OCI-LY1 (cell line): ENCODE measurements at regions not wholly inside any gene's neighbourhood (a gene's known extent, or its start where the extent isn't known, plus 50 kb on each side); places are given as distances from the start of the nearest gene placed in this dataset.

ENCODE experiments used
- H2AFZ ChIP-seq: fragments of 200-600 bp; sonication (generic), shearing (Covaris generic); 2 replicates; pipeline ENCODE4 v1.6.0; 2014; ENCODE audit warnings: antibody characterized with exemption, mild to moderate bottlenecking, low read length
- H3F3A ChIP-seq: fragments of 200-600 bp; sonication (generic), shearing (Covaris generic); 2 replicates; pipeline ENCODE4 v1.6.0; 2014; ENCODE audit warnings: mild to moderate bottlenecking, antibody characterized with exemption, low read length, moderate library complexity; ENCODE audit not compliant: insufficient read depth
- H3K27ac ChIP-seq: fragments of 200-600 bp; sonication (generic); 2 replicates; pipeline ENCODE4 v1.5.1; 2014; ENCODE audit warnings: low read length, mixed run types, mild to moderate bottlenecking, low read depth; ENCODE audit not compliant: poor library complexity, severe bottlenecking
- H3K27me3 ChIP-seq: fragments of 200-600 bp; sonication (generic); 2 replicates; pipeline ENCODE4 v1.6.0; 2014; ENCODE audit warnings: antibody characterized with exemption, mild to moderate bottlenecking, low read length, moderate library complexity; ENCODE audit not compliant: insufficient read depth
- H3K36me3 ChIP-seq: fragments of 200-600 bp; sonication (generic); 2 replicates; pipeline ENCODE4 v1.6.1; 2014; ENCODE audit warnings: mild to moderate bottlenecking, antibody characterized with exemption, low read length, moderate library complexity, mixed read lengths; ENCODE audit not compliant: insufficient read depth
- H3K4me1 ChIP-seq: fragments of 200-600 bp; sonication (generic); 2 replicates; pipeline ENCODE4 v1.5.1; 2014; ENCODE audit warnings: mild to moderate bottlenecking, low read length, moderate library complexity; ENCODE audit not compliant: insufficient read depth, severe bottlenecking
- H3K4me2 ChIP-seq: fragments of 200-600 bp; sonication (generic), shearing (Covaris generic); 2 replicates; pipeline ENCODE4 v1.6.1; 2014; ENCODE audit warnings: low read length
- H3K4me3 ChIP-seq: fragments of 200-600 bp; sonication (generic); 2 replicates; pipeline ENCODE4 v1.5.1; 2014; ENCODE audit warnings: low read length, low read depth, mild to moderate bottlenecking, mixed read lengths; ENCODE audit not compliant: poor library complexity, severe bottlenecking
- H3K79me2 ChIP-seq: fragments of 200-600 bp; shearing (Covaris generic); 2 replicates; pipeline ENCODE4 v1.6.1; 2016; ENCODE audit warnings: mixed run types, low read length, mixed read lengths; ENCODE audit not compliant: insufficient read depth
- H3K9ac ChIP-seq: fragments of 200-600 bp; sonication (generic), shearing (Covaris generic); 2 replicates; pipeline ENCODE4 v1.6.1; 2014; ENCODE audit warnings: mild to moderate bottlenecking, low read length, mixed read lengths
- H3K9me2 ChIP-seq: fragments of 200-600 bp; sonication (generic), shearing (Covaris generic); 2 replicates; pipeline ENCODE4 v1.6.1; 2014; ENCODE audit warnings: low read depth, mild to moderate bottlenecking, low read length, mixed read lengths
- H3K9me3 ChIP-seq: fragments of 200-600 bp; shearing (Covaris generic); 2 replicates; pipeline ENCODE4 v1.6.1; 2014; ENCODE audit warnings: low read length, mixed read lengths
- H4K20me1 ChIP-seq: fragments of 200-600 bp; sonication (generic), shearing (Covaris generic); 2 replicates; pipeline ENCODE4 v1.6.0; 2016; ENCODE audit warnings: mild to moderate bottlenecking, low read length; ENCODE audit not compliant: insufficient read depth
- CTCF ChIP-seq: fragments of 200-600 bp; sonication (generic), shearing (Covaris generic); IDR thresholded peaks from 2 replicates; pipeline ENCODE4 v1.5.1; 2017; ENCODE audit warnings: mild to moderate bottlenecking, antibody characterized with exemption, low read length, moderate library complexity, mixed read lengths
- EZH2 ChIP-seq: fragments of 200-600 bp; sonication (generic), shearing (Covaris generic); IDR thresholded peaks from 2 replicates; pipeline ENCODE4 v1.8.0; 2017; ENCODE audit warnings: borderline replicate concordance, mixed run types, mild to moderate bottlenecking, antibody characterized with exemption, low read length, moderate library complexity, mixed read lengths

DNA sequence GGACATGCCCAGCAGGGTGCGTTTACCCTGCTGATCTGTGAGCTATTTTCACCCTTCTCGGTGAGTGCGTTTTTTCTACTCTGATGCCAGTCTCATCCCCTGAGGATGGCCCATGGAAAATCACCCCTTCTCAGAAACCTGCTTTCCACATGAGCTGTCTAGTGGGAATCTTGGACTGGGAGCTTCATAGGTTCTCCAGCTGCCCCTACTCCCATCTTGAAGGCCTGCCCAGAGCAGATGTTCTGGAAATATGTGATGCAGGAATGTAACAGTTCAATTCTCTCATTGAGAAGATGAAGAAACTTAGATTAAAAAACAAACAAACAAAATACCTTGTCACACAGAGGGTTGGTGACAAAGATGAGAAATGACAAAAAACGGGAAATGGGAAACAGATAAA, 146.9 kb upstream of the RAB11FIP2 start:
- no peaks in the 10 kb centered on the region for H3K9me2 ChIP-seq
- H3K36me3 ChIP-seq = no peaks in the 10 kb centered on the region
- no peak overlapping the region for H3K4me2 ChIP-seq

GRCh38 chr10:118181021-118181420, 134.3 kb upstream of the RAB11FIP2 start:
- Histone ChIP-seq H4K20me1 (no peaks in the 10 kb centered on the region), H2AFZ (no peak overlapping the region), H3K9me3 (no peaks in the 10 kb centered on the region), H3K79me2 (no peaks in the 10 kb centered on the region), H3K36me3 (no peaks in the 10 kb centered on the region), H3K9me2 (no peaks in the 10 kb centered on the region), H3K27me3 (no peaks in the 10 kb centered on the region; the same call in 1 of the 2 replicates), H3K9ac (no peak overlapping the region), H3F3A (no peaks in the 10 kb centered on the region), H3K27ac (no peak overlapping the region), H3K4me1 (no peaks in the 10 kb centered on the region), H3K4me2 (no peak overlapping the region), H3K4me3 (no peak overlapping the region)
- TF ChIP-seq CTCF = no peak
- TF ChIP-seq EZH2 = no peak

More for the DNA sequence above, 146.9 kb upstream of the RAB11FIP2 start:
- no peaks in the 10 kb centered on the region for H3K27me3 ChIP-seq
- no peaks in the 10 kb centered on the region for H4K20me1 ChIP-seq
- H3K27ac ChIP-seq = no peak overlapping the region
- no peak overlapping the region for H2AFZ ChIP-seq
- H3K9me3 ChIP-seq = no peaks in the 10 kb centered on the region
- H3F3A ChIP-seq = no peaks in the 10 kb centered on the region
- no peak for TF ChIP-seq CTCF
- TF ChIP-seq EZH2 = no peak
- H3K9ac ChIP-seq = no peak overlapping the region
- H3K4me3 ChIP-seq = no peak overlapping the region
- no peaks in the 10 kb centered on the region for H3K79me2 ChIP-seq
- H3K4me1 ChIP-seq = no peaks in the 10 kb centered on the region

- Histone ChIP-seq H3K4me3 (no peak overlapping the region), H3K27ac (no peak overlapping the region), H3K9ac (no peak overlapping the region), H3F3A (no peaks in the 10 kb centered on the region), H3K36me3 (no peaks in the 10 kb centered on the region), H3K79me2 (no peaks in the 10 kb centered on the region), H3K4me1 (no peaks in the 10 kb centered on the region), H2AFZ (no peak overlapping the region), H4K20me1 (no peaks in the 10 kb centered on the region), H3K27me3 (no peaks in the 10 kb centered on the region; the same call in 1 of the 2 replicates), H3K9me3 (no peaks in the 10 kb centered on the region), H3K4me2 (no peak overlapping the region), H3K9me2 (no peaks in the 10 kb centered on the region)
- TF ChIP-seq CTCF (no peak), EZH2 (no peak)
These were observed 128.4 kb upstream of the RAB11FIP2 start for GRCh38 chr10:118175148-118175547.
